HG03196 (cell line): ENCODE measurements at regions not wholly inside any gene's neighbourhood (a gene's known extent, or its start where the extent isn't known, plus 50 kb on each side); places are given as distances from the start of the nearest gene placed in this dataset.

Experiments
- ATAC-seq: cut with Tn5 transposase; IDR thresholded peaks from one replicate; pipeline ENCODE4 v1.9.1; 2021; ENCODE audit not compliant: unreplicated experiment

DNA sequence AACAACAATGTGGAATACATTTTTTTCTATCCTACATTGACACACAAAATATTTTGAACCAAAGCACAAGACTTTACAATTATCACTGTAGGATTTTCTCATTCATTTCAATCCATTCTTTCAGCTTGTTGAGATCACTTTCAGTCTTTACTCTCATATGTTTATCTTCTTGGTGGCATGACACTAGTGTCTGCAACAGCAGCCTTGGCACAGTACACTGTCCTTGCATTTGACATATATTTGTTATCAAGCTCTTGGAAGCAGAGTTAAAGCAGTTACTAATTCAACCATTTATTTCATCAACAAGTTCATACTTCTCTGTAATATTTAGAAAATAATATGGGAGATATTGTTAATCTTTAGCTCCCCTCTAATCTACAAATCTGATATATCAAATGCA is 922.4 kb upstream of the ADGRL2 start:
- no peak for ATAC-seq

DNA sequence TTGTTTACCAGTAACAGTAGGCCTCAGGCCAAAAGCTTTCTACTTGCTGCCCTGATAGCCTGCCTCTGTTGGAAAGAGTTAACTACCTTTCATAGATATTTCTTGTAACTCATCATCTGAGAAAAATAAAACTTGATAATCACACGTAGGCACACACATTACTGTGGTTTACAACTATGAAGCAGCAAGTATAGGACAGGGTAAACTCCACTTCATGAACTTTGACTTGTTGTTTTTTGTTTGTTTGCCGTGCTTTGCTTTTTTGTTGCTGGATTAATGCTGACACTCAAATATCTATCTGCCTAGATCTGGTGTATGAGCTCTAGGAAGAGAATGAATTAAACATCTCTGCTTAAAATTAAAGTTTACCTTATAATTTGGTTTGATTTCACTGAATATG is 924.7 kb upstream of the ADGRL2 start:
- ATAC-seq, result no peak

DNA sequence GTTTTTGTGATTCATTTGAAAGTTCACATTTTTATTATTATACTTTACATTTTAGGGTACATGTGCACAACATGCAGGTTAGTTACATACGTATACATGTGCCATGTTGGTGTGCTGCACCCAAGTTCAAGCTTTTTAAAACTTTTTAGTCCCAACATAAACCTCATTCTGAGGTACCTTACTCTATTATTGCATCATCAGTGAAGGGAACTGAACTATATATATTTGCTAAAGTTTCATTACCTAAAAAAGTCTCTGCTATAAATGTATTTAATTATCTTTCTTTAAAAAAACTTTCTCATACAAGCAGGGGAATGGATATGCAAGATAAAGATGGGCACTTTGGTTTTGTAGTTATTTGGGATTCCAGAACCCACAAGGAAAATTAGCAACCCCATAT is 931.4 kb upstream of the ADGRL2 start:
- ATAC-seq, result no peak

- no peak for ATAC-seq
Observed at GRCh38 chr1:80847904-80848303, 952.8 kb upstream of the ADGRL2 start.

DNA sequence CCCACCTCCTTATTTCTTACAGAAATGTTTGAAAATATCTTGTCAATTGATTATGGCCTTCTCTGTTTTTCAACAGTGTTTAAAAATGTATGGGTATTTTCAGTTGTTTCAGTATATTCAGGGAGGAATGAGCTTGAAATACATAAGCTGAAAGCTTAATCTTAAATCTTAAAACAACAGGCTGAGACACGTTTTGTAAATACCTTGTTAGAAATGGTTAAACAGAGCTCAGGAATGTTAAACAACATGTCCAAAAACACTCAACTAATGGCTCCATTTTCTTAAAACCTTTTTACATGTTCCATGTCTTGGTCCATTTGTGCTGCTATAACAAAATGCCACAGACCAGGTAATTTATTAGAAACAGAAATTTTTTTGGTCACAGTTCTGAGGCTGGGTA is 953.8 kb upstream of the ADGRL2 start:
- no peak for ATAC-seq

GRCh38 chr1:80842796-80843195 is 957.9 kb upstream of the ADGRL2 start:
- ATAC-seq, result no peak

DNA sequence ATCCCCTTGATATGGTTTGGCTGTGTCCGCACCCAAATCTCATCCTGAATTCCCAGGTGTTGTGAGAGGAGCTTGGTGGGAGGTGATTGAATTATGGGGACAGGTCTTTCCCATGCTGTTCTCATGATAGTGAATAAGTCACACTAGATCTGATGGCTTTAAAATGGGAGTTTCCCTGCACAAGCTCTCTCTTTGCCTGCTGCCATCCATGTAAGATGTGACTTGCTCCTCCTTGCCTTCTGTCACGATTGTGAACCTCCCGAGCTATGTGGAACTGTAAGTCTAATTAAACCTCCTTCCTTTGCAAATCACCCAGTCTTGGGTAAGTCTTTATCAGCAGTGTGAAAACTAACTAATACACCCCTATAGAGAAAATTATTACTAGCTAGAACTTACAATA is 959.5 kb upstream of the ADGRL2 start:
- no peak for ATAC-seq

- no peak for ATAC-seq
Observed at GRCh38 chr1:80837066-80837465, 963.7 kb upstream of the ADGRL2 start.

- no peak for ATAC-seq
Observed at GRCh38 chr1:80836505-80836904, 964.2 kb upstream of the ADGRL2 start.

DNA sequence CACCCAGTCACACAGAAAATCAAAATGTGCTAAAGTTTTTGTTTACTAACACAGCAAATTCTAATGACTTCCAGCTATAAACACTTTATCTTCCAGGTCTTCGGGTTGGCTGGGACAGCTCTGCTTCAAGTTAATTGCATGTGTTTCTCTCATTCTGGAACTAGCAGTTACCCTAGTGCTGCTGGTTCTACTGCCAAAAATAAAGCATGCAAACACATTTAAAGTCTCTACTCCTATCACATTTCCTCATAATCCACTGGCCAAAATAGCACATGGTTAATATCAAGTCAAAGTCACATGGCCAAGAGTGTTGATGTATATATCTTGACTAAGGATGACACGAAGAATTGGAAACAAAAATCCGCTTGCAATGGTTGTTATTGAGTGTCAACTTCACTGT is 973.1 kb upstream of the ADGRL2 start:
- ATAC-seq, result no peak

DNA sequence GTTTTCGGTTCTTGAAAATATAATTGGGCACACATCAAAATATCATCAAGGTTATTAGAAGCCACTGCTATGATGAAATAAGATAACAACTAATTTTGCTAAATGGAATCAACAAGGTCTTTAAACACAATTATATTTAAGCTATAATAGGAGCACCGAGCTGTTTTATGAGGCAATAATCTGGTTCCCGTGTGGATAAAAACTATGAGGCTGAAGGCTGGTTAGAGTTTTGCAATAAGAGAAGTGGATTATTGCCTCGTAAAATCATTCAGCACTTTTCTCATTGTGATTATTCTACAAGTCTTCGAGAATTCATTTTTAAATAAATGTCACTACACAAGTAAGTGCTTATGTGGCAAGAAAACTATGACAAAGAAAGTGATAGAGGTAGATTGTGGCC is 975.7 kb upstream of the ADGRL2 start:
- no peak for ATAC-seq

DNA sequence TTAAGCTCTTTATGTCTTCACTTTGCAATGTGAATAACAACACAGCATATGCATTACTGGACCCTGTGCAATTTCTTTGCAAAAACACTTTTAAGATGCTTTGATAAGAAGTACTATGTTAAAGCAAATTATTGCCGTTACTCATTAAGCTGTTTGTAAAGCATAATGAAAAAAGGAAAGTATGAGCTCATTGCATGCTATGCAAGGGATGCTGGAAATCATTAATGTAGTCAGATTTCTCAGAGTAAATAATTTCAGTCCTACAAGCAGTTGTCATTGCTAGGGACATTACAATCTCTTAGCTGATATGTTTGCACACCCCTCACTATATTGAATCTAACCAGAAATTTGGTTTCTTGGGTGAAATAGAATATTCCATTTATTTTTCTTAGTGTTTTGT is 982.5 kb upstream of the ADGRL2 start:
- no peak for ATAC-seq

GRCh38 chr1:80807981-80808380 is 992.8 kb upstream of the ADGRL2 start:
- no peak for ATAC-seq

DNA sequence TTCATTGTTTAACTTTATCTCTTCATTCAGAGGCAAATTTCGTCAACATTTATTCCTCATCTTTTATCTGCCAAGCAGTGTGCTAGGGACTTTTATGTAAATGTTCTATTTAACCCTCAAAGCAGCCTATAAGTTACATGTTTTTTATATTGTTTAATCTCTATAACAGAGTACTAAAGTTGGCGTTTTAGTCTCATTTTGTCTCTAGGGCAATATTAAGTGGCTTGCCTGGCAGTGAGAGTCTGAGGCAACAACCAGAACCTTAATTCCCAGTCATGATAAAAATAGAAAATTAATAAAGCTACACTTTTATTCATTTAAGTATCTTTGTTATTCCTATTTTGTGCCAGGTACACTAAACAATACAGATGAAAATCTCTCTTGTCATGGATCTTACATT is 994.3 kb upstream of the ADGRL2 start:
- ATAC-seq, result no peak

- no peak for ATAC-seq
Observed at GRCh38 chr1:80801695-80802094, 999.0 kb upstream of the ADGRL2 start.

GRCh38 chr1:80799457-80799856 is 1001.3 kb upstream of the ADGRL2 start:
- ATAC-seq, result no peak

- no peak for ATAC-seq
Observed at GRCh38 chr1:80779275-80779674, 1021.5 kb upstream of the ADGRL2 start.

DNA sequence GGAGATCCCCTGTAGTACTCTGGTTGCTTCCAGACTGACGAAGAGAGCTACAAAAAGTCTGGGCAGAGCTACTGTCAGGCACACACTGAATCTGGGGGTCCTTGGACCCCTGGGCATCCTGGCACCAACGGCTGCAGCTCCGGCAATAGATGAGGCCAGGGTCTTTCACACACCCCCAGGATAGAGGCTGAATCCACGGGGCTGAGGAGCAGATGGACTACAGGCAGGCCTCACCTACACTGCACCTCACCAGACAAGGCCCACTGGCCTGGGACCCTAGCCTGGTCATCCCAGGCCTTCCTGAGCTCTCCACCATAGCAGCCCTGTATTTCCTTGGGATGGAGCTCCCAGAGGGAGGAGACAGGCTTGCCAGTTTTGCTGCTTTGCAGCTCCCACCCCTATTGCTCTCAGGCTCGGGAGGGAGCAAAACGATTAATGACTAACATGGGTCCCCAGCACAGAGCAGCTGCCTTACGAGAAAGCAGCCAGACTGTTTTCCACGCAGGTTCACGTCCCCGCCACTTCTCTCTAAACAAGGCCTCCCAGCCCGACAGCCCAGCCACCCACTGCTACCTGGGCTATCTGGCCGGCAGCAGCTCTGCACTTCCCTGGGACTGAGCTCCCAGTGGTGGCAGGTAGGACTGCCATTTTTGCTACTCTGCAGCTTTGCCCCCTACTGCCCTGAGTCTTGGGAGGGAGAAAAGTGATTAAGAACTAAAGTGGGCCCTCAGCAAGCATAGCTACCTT is 1022.5 kb upstream of the ADGRL2 start:
- ATAC-seq, result no peak

GRCh38 chr1:80776266-80776665 is 1024.5 kb upstream of the ADGRL2 start:
- no peak for ATAC-seq

- no peak for ATAC-seq
Observed at GRCh38 chr1:80769208-80769750, 1031.5 kb upstream of the ADGRL2 start.

- ATAC-seq, result no peak
Observed at GRCh38 chr1:80767711-80768110, 1033.0 kb upstream of the ADGRL2 start.

GRCh38 chr1:80759354-80759753 is 1041.4 kb upstream of the ADGRL2 start:
- ATAC-seq, result no peak

- ATAC-seq, result no peak
Observed at GRCh38 chr1:80755944-80756343, 1044.8 kb upstream of the ADGRL2 start.
